ENCODE measurements at regions not wholly inside any gene's neighbourhood (a gene's known extent, or its start where the extent isn't known, plus 50 kb on each side); places are given as distances from the start of the nearest gene placed in this dataset.

DNA sequence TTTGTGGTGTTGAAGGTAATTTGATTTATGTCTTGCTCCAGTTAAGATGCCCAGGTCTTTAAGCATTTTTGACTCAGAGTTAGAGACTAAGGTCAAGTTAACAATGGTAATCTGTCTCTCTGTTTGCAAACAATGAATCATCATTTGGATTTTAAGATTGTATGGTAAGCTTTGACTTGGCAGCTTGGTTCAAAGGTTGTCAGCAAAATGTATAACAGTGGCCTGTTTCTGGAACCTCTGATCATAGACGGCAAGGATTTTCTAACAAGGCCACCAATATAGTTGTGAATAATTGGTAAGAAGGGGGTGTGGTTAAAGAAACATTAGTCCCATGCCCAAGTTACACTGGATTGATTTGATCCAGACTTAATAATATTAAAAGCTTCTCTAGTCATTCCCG, 775.2 kb upstream of the GOLIM4 start:
- TF ChIP-seq, protein P1, sequence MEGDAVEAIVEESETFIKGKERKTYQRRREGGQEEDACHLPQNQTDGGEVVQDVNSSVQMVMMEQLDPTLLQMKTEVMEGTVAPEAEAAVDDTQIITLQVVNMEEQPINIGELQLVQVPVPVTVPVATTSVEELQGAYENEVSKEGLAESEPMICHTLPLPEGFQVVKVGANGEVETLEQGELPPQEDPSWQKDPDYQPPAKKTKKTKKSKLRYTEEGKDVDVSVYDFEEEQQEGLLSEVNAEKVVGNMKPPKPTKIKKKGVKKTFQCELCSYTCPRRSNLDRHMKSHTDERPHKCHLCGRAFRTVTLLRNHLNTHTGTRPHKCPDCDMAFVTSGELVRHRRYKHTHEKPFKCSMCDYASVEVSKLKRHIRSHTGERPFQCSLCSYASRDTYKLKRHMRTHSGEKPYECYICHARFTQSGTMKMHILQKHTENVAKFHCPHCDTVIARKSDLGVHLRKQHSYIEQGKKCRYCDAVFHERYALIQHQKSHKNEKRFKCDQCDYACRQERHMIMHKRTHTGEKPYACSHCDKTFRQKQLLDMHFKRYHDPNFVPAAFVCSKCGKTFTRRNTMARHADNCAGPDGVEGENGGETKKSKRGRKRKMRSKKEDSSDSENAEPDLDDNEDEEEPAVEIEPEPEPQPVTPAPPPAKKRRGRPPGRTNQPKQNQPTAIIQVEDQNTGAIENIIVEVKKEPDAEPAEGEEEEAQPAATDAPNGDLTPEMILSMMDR (IDR thresholded peaks at IDR 0.05) = no peak
- TF ChIP-seq, protein P2, sequence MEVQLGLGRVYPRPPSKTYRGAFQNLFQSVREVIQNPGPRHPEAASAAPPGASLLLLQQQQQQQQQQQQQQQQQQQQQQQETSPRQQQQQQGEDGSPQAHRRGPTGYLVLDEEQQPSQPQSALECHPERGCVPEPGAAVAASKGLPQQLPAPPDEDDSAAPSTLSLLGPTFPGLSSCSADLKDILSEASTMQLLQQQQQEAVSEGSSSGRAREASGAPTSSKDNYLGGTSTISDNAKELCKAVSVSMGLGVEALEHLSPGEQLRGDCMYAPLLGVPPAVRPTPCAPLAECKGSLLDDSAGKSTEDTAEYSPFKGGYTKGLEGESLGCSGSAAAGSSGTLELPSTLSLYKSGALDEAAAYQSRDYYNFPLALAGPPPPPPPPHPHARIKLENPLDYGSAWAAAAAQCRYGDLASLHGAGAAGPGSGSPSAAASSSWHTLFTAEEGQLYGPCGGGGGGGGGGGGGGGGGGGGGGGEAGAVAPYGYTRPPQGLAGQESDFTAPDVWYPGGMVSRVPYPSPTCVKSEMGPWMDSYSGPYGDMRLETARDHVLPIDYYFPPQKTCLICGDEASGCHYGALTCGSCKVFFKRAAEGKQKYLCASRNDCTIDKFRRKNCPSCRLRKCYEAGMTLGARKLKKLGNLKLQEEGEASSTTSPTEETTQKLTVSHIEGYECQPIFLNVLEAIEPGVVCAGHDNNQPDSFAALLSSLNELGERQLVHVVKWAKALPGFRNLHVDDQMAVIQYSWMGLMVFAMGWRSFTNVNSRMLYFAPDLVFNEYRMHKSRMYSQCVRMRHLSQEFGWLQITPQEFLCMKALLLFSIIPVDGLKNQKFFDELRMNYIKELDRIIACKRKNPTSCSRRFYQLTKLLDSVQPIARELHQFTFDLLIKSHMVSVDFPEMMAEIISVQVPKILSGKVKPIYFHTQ (CRISPR knock-in tag; IDR thresholded peaks at IDR 0.05) = no peak
- TF ChIP-seq, protein P3, sequence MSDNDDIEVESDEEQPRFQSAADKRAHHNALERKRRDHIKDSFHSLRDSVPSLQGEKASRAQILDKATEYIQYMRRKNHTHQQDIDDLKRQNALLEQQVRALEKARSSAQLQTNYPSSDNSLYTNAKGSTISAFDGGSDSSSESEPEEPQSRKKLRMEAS (CRISPR knock-in tag; IDR thresholded peaks at IDR 0.05) = no peak
- no peak for TF ChIP-seq EMX1 (CRISPR knock-in tag; IDR thresholded peaks at IDR 0.05)
- TF ChIP-seq, protein P4, sequence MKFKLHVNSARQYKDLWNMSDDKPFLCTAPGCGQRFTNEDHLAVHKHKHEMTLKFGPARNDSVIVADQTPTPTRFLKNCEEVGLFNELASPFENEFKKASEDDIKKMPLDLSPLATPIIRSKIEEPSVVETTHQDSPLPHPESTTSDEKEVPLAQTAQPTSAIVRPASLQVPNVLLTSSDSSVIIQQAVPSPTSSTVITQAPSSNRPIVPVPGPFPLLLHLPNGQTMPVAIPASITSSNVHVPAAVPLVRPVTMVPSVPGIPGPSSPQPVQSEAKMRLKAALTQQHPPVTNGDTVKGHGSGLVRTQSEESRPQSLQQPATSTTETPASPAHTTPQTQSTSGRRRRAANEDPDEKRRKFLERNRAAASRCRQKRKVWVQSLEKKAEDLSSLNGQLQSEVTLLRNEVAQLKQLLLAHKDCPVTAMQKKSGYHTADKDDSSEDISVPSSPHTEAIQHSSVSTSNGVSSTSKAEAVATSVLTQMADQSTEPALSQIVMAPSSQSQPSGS (CRISPR knock-in tag; IDR thresholded peaks at IDR 0.05; ENCODE audit: borderline replicate concordance, low read depth) = no peak
- no peak for TF ChIP-seq GTF2I (CRISPR knock-in tag; conservative IDR thresholded peaks at IDR 0.05)
- no peak for TF ChIP-seq FOXP1 (CRISPR knock-in tag; IDR thresholded peaks at IDR 0.05; ENCODE audit: borderline replicate concordance)
- TF ChIP-seq ZNF121 (CRISPR knock-in tag; IDR thresholded peaks at IDR 0.05) = no peak
- TF ChIP-seq NR1H2 (CRISPR knock-in tag; IDR thresholded peaks at IDR 0.05) = no peak
